ENCODE measurements at regions not wholly inside any gene's neighbourhood (a gene's known extent, or its start where the extent isn't known, plus 50 kb on each side); places are given as distances from the start of the nearest gene placed in this dataset.

DNA sequence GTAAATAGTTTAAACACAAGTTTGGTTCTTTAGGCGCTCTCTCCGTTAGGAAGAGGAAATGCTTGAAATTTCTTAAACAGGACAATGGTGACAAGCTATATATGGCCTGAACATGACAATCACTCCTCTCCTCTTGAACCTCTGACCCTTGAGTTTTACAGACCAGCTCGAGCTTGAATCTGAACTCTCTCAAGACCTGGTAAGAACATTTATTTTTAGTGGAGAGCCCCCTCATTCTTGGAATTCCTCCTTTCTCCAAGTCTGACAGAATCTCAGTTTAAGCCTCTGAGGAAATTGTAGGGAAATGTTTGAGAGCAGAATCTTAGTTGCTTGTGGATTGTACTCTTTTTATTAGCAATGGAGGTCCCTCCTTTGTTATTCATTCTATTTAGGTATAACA, 1293.6 kb upstream of the ZEB2 start:
- Histone ChIP-seq H3K4me3 (ENCODE audit: severe bottlenecking) (no peak overlapping the region), H3K9me3 (ENCODE audit: severe bottlenecking) (no peaks in the 10 kb centered on the region), H3K27ac (ENCODE audit: poor library complexity, severe bottlenecking) (no peak overlapping the region), H3K36me3 (ENCODE audit: low read depth) (no peaks in the 10 kb centered on the region), H3K27me3 (ENCODE audit: insufficient read depth, poor library complexity, severe bottlenecking) (no peaks in the 10 kb centered on the region), H3K4me1 (ENCODE audit: insufficient read depth, poor library complexity, severe bottlenecking) (no peaks in the 10 kb centered on the region)
- DNase-seq (ENCODE audit: low spot score), result no peak
- ATAC-seq (ENCODE audit: low read depth), result no peak
- TF ChIP-seq, protein P1, sequence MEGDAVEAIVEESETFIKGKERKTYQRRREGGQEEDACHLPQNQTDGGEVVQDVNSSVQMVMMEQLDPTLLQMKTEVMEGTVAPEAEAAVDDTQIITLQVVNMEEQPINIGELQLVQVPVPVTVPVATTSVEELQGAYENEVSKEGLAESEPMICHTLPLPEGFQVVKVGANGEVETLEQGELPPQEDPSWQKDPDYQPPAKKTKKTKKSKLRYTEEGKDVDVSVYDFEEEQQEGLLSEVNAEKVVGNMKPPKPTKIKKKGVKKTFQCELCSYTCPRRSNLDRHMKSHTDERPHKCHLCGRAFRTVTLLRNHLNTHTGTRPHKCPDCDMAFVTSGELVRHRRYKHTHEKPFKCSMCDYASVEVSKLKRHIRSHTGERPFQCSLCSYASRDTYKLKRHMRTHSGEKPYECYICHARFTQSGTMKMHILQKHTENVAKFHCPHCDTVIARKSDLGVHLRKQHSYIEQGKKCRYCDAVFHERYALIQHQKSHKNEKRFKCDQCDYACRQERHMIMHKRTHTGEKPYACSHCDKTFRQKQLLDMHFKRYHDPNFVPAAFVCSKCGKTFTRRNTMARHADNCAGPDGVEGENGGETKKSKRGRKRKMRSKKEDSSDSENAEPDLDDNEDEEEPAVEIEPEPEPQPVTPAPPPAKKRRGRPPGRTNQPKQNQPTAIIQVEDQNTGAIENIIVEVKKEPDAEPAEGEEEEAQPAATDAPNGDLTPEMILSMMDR (IDR thresholded peaks at IDR 0.05; ENCODE audit: poor library complexity, severe bottlenecking), result no peak

- Histone ChIP-seq H3K4me3 (ENCODE audit: severe bottlenecking) (no peak overlapping the region), H3K9me3 (ENCODE audit: severe bottlenecking) (no peaks in the 10 kb centered on the region), H3K36me3 (ENCODE audit: low read depth) (no peaks in the 10 kb centered on the region), H3K27me3 (ENCODE audit: insufficient read depth, poor library complexity, severe bottlenecking) (no peaks in the 10 kb centered on the region), H3K4me1 (ENCODE audit: insufficient read depth, poor library complexity, severe bottlenecking) (no peaks in the 10 kb centered on the region), H3K27ac (ENCODE audit: poor library complexity, severe bottlenecking) (no peak overlapping the region)
- DNase-seq (ENCODE audit: low spot score), result no peak
- TF ChIP-seq, protein P1 (IDR thresholded peaks at IDR 0.05; ENCODE audit: poor library complexity, severe bottlenecking), result no peak
- no peak for ATAC-seq (ENCODE audit: low read depth)
Observed at GRCh38 chr2:145812165-145812554, 1292.2 kb upstream of the ZEB2 start.

- Histone ChIP-seq H3K27me3 (ENCODE audit: insufficient read depth, poor library complexity, severe bottlenecking) (no peaks in the 10 kb centered on the region), H3K9me3 (ENCODE audit: severe bottlenecking) (no peaks in the 10 kb centered on the region), H3K27ac (ENCODE audit: poor library complexity, severe bottlenecking) (no peak overlapping the region), H3K4me3 (ENCODE audit: severe bottlenecking) (no peak overlapping the region), H3K36me3 (ENCODE audit: low read depth) (no peaks in the 10 kb centered on the region), H3K4me1 (ENCODE audit: insufficient read depth, poor library complexity, severe bottlenecking) (no peaks in the 10 kb centered on the region)
- TF ChIP-seq, protein P1 (IDR thresholded peaks at IDR 0.05; ENCODE audit: poor library complexity, severe bottlenecking), result no peak
- DNase-seq (ENCODE audit: low spot score) (no peak), ATAC-seq (ENCODE audit: low read depth) (no peak)
Observed at GRCh38 chr2:145811276-145812164, 1291.6 kb upstream of the ZEB2 start.

DNA sequence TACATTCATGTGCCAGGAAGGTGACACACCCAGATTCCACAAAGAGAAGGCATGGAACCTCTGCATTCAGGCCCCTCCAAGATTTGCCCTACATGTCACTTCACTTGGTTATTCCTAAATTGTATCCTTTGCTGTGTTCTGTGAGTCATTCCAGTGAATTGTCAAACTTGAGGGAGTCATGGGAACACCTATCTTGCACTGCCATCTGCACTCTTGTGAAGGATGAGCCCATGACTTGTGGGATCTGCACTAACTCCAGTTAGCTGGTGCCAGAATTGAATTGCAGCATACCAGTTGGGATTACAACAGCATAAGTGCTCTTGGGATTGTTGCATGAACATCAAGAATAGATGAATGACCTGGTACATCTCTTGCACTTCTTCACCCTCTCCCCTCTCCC, 1288.0 kb upstream of the ZEB2 start:
- ATAC-seq (ENCODE audit: low read depth), result no peak
- H3K27ac ChIP-seq (ENCODE audit: poor library complexity, severe bottlenecking), result no peak overlapping the region
- TF ChIP-seq, protein P1 (IDR thresholded peaks at IDR 0.05; ENCODE audit: poor library complexity, severe bottlenecking), result no peak
- H3K27me3 ChIP-seq (ENCODE audit: insufficient read depth, poor library complexity, severe bottlenecking), result no peaks in the 10 kb centered on the region
- H3K4me3 ChIP-seq (ENCODE audit: severe bottlenecking), result no peak overlapping the region
- H3K36me3 ChIP-seq (ENCODE audit: low read depth), result no peaks in the 10 kb centered on the region
- H3K9me3 ChIP-seq (ENCODE audit: severe bottlenecking), result no peaks in the 10 kb centered on the region
- no peaks in the 10 kb centered on the region for H3K4me1 ChIP-seq (ENCODE audit: insufficient read depth, poor library complexity, severe bottlenecking)
- DNase-seq (ENCODE audit: low spot score), result no peak

- Histone ChIP-seq H3K27ac (ENCODE audit: poor library complexity, severe bottlenecking) (no peak overlapping the region), H3K4me1 (ENCODE audit: insufficient read depth, poor library complexity, severe bottlenecking) (no peaks in the 10 kb centered on the region), H3K9me3 (ENCODE audit: severe bottlenecking) (no peaks in the 10 kb centered on the region), H3K27me3 (ENCODE audit: insufficient read depth, poor library complexity, severe bottlenecking) (no peaks in the 10 kb centered on the region), H3K4me3 (ENCODE audit: severe bottlenecking) (no peak overlapping the region), H3K36me3 (ENCODE audit: low read depth) (no peaks in the 10 kb centered on the region)
- DNase-seq (ENCODE audit: low spot score) (no peak), ATAC-seq (ENCODE audit: low read depth) (no peak)
- TF ChIP-seq, protein P1 (IDR thresholded peaks at IDR 0.05; ENCODE audit: poor library complexity, severe bottlenecking), result no peak
Observed at GRCh38 chr2:145807554-145807953, 1287.6 kb upstream of the ZEB2 start.

All from RWPE2 (cell line).